ENCODE measurements at regions not wholly inside any gene's neighbourhood (a gene's known extent, or its start where the extent isn't known, plus 50 kb on each side); places are given as distances from the start of the nearest gene placed in this dataset.

DNA sequence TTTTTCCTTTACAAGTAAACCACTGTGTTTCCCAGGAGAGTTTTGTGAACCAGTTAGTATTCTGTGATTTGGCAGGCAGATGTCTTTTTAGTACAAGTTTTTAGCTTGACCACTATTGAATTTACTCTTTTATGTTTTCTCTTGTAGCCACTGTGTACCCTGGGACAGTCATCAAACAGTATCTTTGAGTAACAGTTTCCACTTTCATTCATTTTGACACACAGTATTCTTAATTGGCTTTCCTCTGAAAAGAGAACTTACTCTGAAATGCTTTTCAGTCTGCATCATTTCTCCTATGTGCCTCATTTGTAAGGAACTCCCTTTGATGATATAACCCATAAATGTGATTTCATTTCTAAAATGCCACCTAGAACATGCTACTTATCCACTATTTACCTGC is 476.5 kb downstream of the PDGFC start:
- ChIA-PET POLR2A (interaction anchor here (0.7 kb wide), 1 partner anchor 707 kb away, joined by 3 read pairs; no protein-coding TSS in a partner anchor), CTCF (ENCODE audit: unreplicated experiment) (no interaction called here)
- Histone ChIP-seq H3K9me2 (ENCODE audit: insufficient read depth, low read length) (no peaks in the 10 kb centered on the region), H3K4me2 (ENCODE audit: low read length) (no peak overlapping the region), H3K4me3 (ENCODE audit: low read depth, low read length, poor library complexity, severe bottlenecking) (no peak overlapping the region), H2AFZ (ENCODE audit: low read length) (no peak overlapping the region), H3K4me1 (ENCODE audit: insufficient read depth, low read length, poor library complexity, severe bottlenecking) (no peaks in the 10 kb centered on the region), H4K20me1 (ENCODE audit: insufficient read depth, low read length) (no peaks in the 10 kb centered on the region), H3K36me3 (ENCODE audit: insufficient read depth, low read length) (no peaks in the 10 kb centered on the region), H3K9me3 (ENCODE audit: low read length) (no peaks in the 10 kb centered on the region), H3K79me2 (ENCODE audit: insufficient read depth, low read depth, low read length) (no peaks in the 10 kb centered on the region), H3K27ac (ENCODE audit: low read depth, low read length, poor library complexity, severe bottlenecking) (no peak overlapping the region)
- intact Hi-C loops (cut with micrococcal nuclease; ENCODE audit: unreplicated experiment) = no loop called here
- DNase-seq (ENCODE audit: low spot score) = no peak
- TF ChIP-seq EZH2phosphoT487 (IDR thresholded peaks at IDR 0.05; ENCODE audit: borderline replicate concordance, low read depth, low read length) = no peak
- TF ChIP-seq, protein P1, sequence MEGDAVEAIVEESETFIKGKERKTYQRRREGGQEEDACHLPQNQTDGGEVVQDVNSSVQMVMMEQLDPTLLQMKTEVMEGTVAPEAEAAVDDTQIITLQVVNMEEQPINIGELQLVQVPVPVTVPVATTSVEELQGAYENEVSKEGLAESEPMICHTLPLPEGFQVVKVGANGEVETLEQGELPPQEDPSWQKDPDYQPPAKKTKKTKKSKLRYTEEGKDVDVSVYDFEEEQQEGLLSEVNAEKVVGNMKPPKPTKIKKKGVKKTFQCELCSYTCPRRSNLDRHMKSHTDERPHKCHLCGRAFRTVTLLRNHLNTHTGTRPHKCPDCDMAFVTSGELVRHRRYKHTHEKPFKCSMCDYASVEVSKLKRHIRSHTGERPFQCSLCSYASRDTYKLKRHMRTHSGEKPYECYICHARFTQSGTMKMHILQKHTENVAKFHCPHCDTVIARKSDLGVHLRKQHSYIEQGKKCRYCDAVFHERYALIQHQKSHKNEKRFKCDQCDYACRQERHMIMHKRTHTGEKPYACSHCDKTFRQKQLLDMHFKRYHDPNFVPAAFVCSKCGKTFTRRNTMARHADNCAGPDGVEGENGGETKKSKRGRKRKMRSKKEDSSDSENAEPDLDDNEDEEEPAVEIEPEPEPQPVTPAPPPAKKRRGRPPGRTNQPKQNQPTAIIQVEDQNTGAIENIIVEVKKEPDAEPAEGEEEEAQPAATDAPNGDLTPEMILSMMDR (conservative IDR thresholded peaks at IDR 0.05; ENCODE audit: low read length) = no peak
- BruUV-seq (replicated peaks) = no TSS peak

DNA sequence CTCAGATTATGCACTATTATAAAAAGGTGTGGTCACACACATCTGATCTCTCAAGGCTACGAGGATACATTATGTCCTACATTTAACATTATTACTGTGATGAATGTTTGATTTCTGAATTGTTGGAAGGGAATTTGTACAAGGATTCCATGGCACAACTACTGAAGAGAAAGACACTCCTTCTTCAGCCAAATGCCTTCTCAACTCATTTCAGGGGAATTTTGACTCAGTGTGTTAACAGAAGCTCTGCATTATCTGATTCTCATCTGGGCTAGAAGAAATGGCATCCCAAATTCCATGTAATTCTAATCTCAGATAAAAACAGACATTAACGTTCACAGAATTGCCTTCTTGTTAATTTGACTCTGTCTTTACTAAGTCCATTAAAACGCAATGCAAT is 477.7 kb downstream of the PDGFC start:
- ChIA-PET CTCF (ENCODE audit: unreplicated experiment) (no interaction called here), POLR2A (no interaction called here)
- Histone ChIP-seq H4K20me1 (ENCODE audit: insufficient read depth, low read length) (no peaks in the 10 kb centered on the region), H3K9me2 (ENCODE audit: insufficient read depth, low read length) (no peaks in the 10 kb centered on the region), H3K4me1 (ENCODE audit: insufficient read depth, low read length, poor library complexity, severe bottlenecking) (no peaks in the 10 kb centered on the region), H3K4me2 (ENCODE audit: low read length) (no peak overlapping the region), H3K27ac (ENCODE audit: low read depth, low read length, poor library complexity, severe bottlenecking) (no peak overlapping the region), H3K9me3 (ENCODE audit: low read length) (no peaks in the 10 kb centered on the region), H3K4me3 (ENCODE audit: low read depth, low read length, poor library complexity, severe bottlenecking) (no peak overlapping the region), H3K36me3 (ENCODE audit: insufficient read depth, low read length) (no peaks in the 10 kb centered on the region), H2AFZ (ENCODE audit: low read length) (no peak overlapping the region), H3K79me2 (ENCODE audit: insufficient read depth, low read depth, low read length) (no peaks in the 10 kb centered on the region)
- BruUV-seq (replicated peaks) = no TSS peak
- intact Hi-C loops (cut with micrococcal nuclease; ENCODE audit: unreplicated experiment) = no loop called here
- no peak for DNase-seq (ENCODE audit: low spot score)
- no peak for TF ChIP-seq EZH2phosphoT487 (IDR thresholded peaks at IDR 0.05; ENCODE audit: borderline replicate concordance, low read depth, low read length)
- TF ChIP-seq, protein P1 (conservative IDR thresholded peaks at IDR 0.05; ENCODE audit: low read length) = no peak

DNA sequence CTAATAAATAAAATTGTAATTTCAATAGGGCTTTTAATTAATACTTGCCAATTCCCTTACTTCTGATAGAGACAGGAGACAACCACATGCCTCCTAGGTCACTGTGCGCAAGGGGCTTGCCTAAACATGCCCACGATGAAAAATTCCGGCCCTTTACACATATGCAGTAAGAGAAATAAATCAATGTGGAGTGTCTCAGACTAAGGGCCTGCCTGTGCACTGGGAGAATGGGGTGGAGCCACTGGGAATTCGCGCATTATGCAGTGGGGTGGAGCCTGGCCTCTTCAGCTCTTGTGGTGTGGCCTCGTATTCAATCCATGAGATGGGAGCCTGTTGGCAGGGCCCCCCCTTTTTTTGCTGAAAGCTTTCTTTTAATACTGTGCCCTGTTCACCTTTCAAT is 484.5 kb downstream of the PDGFC start:
- Histone ChIP-seq H3K79me2 (ENCODE audit: insufficient read depth, low read depth, low read length) (no peaks in the 10 kb centered on the region), H3K4me2 (ENCODE audit: low read length) (no peak overlapping the region), H3K36me3 (ENCODE audit: insufficient read depth, low read length) (no peaks in the 10 kb centered on the region), H3K9me2 (ENCODE audit: insufficient read depth, low read length) (no peaks in the 10 kb centered on the region), H3K4me1 (ENCODE audit: insufficient read depth, low read length, poor library complexity, severe bottlenecking) (no peaks in the 10 kb centered on the region), H3K4me3 (ENCODE audit: low read depth, low read length, poor library complexity, severe bottlenecking) (no peak overlapping the region), H4K20me1 (ENCODE audit: insufficient read depth, low read length) (no peaks in the 10 kb centered on the region), H3K27ac (ENCODE audit: low read depth, low read length, poor library complexity, severe bottlenecking) (no peak overlapping the region), H2AFZ (ENCODE audit: low read length) (no peak overlapping the region), H3K9me3 (ENCODE audit: low read length) (no peaks in the 10 kb centered on the region)
- intact Hi-C loops (cut with micrococcal nuclease; ENCODE audit: unreplicated experiment) = no loop called here
- CTCF ChIA-PET (ENCODE audit: unreplicated experiment) = no interaction called here
- no peak for DNase-seq (ENCODE audit: low spot score)
- no TSS peak for BruUV-seq (replicated peaks)
- POLR2A ChIA-PET = interaction anchor here (1.1 kb wide), 1 partner anchor 10 kb away, joined by 4 read pairs; no protein-coding TSS in a partner anchor
- TF ChIP-seq EZH2phosphoT487 (IDR thresholded peaks at IDR 0.05; ENCODE audit: borderline replicate concordance, low read depth, low read length) = no peak
- TF ChIP-seq, protein P1 (conservative IDR thresholded peaks at IDR 0.05; ENCODE audit: low read length) = no peak

All from OCI-LY7 (cell line).